ENCODE measurements at regions not wholly inside any gene's neighbourhood (a gene's known extent, or its start where the extent isn't known, plus 50 kb on each side); places are given as distances from the start of the nearest gene placed in this dataset.

- Histone ChIP-seq H3K4me1 (no peaks in the 10 kb centered on the region), H3K36me3 (replicated peaks) (no peaks in the 10 kb centered on the region), H3K9me3 (no peaks in the 10 kb centered on the region), H3K4me3 (no peak overlapping the region), H3K27me3 (ENCODE audit: low read depth) (no peaks in the 10 kb centered on the region)
- DNase-seq (ENCODE audit: low spot score in 2 of 2): no peak
- in situ Hi-C loops (cut with MboI; ENCODE audit: low sequenced_read_pairs): no loop called here
Measured at GRCh38 chr1:55593298-55593697, 378.1 kb upstream of the USP24 start.

DNA sequence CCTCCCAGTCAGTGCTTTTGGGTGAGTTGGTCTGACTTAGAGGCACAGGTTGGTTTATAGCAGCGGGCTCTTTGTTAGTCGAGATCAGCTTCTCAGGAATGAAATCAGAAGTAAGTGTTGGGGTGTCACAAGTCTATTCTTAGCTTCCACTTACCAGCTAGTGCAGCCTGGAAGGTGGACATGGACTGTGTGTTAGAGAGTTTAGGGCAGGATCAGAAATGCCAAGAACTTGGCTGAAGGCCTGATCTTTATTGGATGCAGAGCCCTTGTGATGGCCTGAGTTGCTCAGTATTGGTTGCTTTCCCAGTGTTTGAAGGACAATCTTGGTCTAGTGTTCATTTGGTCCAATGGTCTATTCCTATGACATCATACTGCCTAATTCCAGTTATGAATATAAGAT, 377.0 kb upstream of the USP24 start:
- in situ Hi-C loops (cut with MboI; ENCODE audit: low sequenced_read_pairs): no loop called here
- DNase-seq (ENCODE audit: low spot score in 2 of 2): no peak
- Histone ChIP-seq H3K36me3 (replicated peaks) (no peaks in the 10 kb centered on the region), H3K4me1 (no peaks in the 10 kb centered on the region), H3K9me3 (no peaks in the 10 kb centered on the region), H3K4me3 (no peak overlapping the region), H3K27me3 (ENCODE audit: low read depth) (no peaks in the 10 kb centered on the region)

GRCh38 chr1:55589671-55590297, 374.6 kb upstream of the USP24 start:
- Histone ChIP-seq H3K27me3 (ENCODE audit: low read depth) (no peaks in the 10 kb centered on the region), H3K4me3 (no peak overlapping the region), H3K36me3 (replicated peaks) (no peaks in the 10 kb centered on the region), H3K4me1 (no peaks in the 10 kb centered on the region), H3K9me3 (no peaks in the 10 kb centered on the region)
- in situ Hi-C loops (cut with MboI; ENCODE audit: low sequenced_read_pairs): no loop called here
- no peak for DNase-seq (ENCODE audit: low spot score in 2 of 2)

DNA sequence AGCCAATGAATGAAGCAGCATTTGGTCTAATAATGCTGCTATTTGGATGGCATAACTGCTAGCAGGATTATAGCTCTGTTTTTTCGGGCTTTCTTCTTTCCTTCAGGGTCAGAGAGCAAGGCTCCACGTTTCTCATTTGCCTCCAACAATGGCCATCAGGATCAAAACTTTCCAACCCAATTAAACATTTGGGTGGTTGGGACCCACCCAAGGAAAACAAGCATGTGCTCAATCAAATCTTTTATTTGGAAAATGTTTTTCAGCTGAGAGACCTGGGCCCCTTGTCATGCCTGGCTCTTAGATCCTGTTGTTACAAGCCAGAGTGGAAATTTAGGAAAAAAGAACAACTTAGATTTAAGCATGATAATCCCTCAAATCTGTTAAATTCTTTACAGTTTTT, 373.1 kb upstream of the USP24 start:
- H3K36me3 ChIP-seq (replicated peaks): no peaks in the 10 kb centered on the region
- H3K4me1 ChIP-seq: no peaks in the 10 kb centered on the region
- in situ Hi-C loops (cut with MboI; ENCODE audit: low sequenced_read_pairs): no loop called here
- H3K27me3 ChIP-seq (ENCODE audit: low read depth): no peaks in the 10 kb centered on the region
- H3K9me3 ChIP-seq: no peaks in the 10 kb centered on the region
- no peak overlapping the region for H3K4me3 ChIP-seq
- DNase-seq (ENCODE audit: low spot score in 2 of 2): no peak

DNA sequence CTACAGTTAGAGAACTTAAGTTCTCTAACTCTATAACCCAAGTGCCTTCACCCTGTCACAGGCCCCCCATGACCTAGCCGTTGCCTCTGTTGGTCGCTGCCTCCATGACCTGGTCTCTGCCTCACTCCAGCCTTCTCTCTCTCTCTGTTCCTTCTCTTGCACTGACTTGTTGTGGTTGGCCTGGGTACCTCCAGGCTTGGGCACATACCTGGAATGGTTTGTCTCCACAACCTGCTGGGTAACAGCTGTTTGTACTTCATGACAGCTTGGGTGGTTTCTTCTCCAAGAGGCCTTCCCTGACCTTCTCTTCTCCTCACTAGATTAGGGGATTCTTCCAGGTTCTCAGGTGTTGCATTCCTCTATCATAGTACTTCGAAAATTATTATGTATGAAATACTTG, 371.6 kb upstream of the USP24 start:
- in situ Hi-C loops (cut with MboI; ENCODE audit: low sequenced_read_pairs): no loop called here
- H3K27me3 ChIP-seq (ENCODE audit: low read depth): no peaks in the 10 kb centered on the region
- H3K9me3 ChIP-seq: no peaks in the 10 kb centered on the region
- no peaks in the 10 kb centered on the region for H3K4me1 ChIP-seq
- H3K36me3 ChIP-seq (replicated peaks): no peaks in the 10 kb centered on the region
- H3K4me3 ChIP-seq: no peak overlapping the region
- no peak for DNase-seq (ENCODE audit: low spot score in 2 of 2)

GRCh38 chr1:55585402-55585792, 370.2 kb upstream of the USP24 start:
- Histone ChIP-seq H3K27me3 (ENCODE audit: low read depth) (no peaks in the 10 kb centered on the region), H3K36me3 (replicated peaks) (no peaks in the 10 kb centered on the region), H3K4me1 (no peaks in the 10 kb centered on the region), H3K9me3 (no peaks in the 10 kb centered on the region), H3K4me3 (no peak overlapping the region)
- in situ Hi-C loops (cut with MboI; ENCODE audit: low sequenced_read_pairs): no loop called here
- DNase-seq (ENCODE audit: low spot score in 2 of 2): no peak

DNA sequence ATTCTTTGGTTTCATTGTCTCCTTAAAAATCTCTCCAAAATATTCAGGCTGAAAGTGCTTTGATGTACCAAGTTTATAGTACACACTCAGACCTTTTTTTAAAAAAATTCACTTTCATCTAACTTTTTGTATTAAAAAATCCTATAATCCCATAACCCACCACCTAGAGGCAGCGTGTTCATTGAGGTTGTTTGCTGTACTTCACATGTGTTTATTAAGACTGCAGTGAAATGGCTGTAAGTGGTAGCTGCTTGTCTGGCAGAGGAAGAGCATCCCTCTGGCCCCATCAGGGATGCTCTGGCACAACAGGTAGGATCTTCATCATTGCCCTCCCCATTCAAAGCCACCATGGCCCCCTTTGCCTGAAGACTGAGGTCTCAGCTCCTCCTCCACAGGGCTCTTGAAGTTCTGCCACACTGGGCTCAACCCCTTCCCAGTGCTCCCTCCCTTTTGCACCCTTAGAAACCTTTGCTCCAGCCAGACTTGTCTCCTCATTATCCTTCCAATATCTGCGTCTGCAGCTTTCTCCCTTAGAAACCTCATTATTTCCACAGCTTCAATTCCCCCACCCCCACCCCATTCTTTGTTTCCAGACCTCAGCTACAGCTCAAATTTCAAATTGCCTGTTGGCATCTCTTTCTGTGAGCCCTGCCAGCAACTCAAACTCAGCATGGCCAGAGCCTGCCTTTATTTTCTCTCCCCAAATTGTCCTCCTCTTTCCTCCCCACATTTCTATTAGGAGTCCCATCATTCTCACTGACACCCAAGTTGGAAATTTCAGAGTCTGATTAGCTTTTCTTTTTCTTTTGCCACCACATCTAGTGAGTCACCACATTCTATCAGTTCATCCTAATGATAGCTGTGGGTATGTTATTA, 369.6 kb upstream of the USP24 start:
- no peak for DNase-seq (ENCODE audit: low spot score in 2 of 2)
- in situ Hi-C loops (cut with MboI; ENCODE audit: low sequenced_read_pairs): no loop called here
- H3K9me3 ChIP-seq: no peaks in the 10 kb centered on the region
- H3K36me3 ChIP-seq (replicated peaks): no peaks in the 10 kb centered on the region
- no peaks in the 10 kb centered on the region for H3K4me1 ChIP-seq
- no peak overlapping the region for H3K4me3 ChIP-seq
- no peaks in the 10 kb centered on the region for H3K27me3 ChIP-seq (ENCODE audit: low read depth)

DNA sequence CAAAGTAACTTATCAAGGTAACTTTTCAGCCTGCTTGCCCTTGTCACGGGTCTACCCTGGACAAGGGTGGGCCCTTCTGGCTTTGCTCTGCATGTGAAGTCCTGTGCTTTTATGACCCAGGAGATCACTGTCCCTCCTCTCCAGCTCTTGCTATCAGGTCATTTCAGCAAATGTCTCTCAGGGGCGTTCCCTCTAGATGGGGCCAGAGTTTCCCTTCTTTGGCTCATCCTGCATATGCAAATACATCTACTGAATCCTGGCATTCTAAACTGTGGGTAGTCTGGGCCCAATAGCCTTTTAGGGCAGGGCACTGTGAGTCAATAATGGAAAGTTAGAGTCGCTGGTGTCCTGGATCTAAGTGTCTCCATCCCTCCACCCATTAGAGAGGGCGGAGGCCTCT, 366.9 kb upstream of the USP24 start:
- Histone ChIP-seq H3K9me3 (no peaks in the 10 kb centered on the region), H3K27me3 (ENCODE audit: low read depth) (no peaks in the 10 kb centered on the region), H3K4me3 (no peak overlapping the region), H3K36me3 (replicated peaks) (no peaks in the 10 kb centered on the region), H3K4me1 (no peaks in the 10 kb centered on the region)
- in situ Hi-C loops (cut with MboI; ENCODE audit: low sequenced_read_pairs): no loop called here
- no peak for DNase-seq (ENCODE audit: low spot score in 2 of 2)

- DNase-seq (ENCODE audit: low spot score in 2 of 2): no peak
- H3K4me3 ChIP-seq: no peak overlapping the region
- H3K36me3 ChIP-seq (replicated peaks): no peaks in the 10 kb centered on the region
- in situ Hi-C loops (cut with MboI; ENCODE audit: low sequenced_read_pairs): no loop called here
- no peaks in the 10 kb centered on the region for H3K4me1 ChIP-seq
- no peaks in the 10 kb centered on the region for H3K9me3 ChIP-seq
- no peaks in the 10 kb centered on the region for H3K27me3 ChIP-seq (ENCODE audit: low read depth)
Measured at GRCh38 chr1:55580845-55581332, 365.7 kb upstream of the USP24 start.

GRCh38 chr1:55579332-55580001, 364.3 kb upstream of the USP24 start:
- in situ Hi-C loops (cut with MboI; ENCODE audit: low sequenced_read_pairs): no loop called here
- Histone ChIP-seq H3K9me3 (no peaks in the 10 kb centered on the region), H3K36me3 (replicated peaks) (no peaks in the 10 kb centered on the region), H3K4me1 (no peaks in the 10 kb centered on the region), H3K27me3 (ENCODE audit: low read depth) (no peaks in the 10 kb centered on the region), H3K4me3 (no peak overlapping the region)
- no peak for DNase-seq (ENCODE audit: low spot score in 2 of 2)

DNA sequence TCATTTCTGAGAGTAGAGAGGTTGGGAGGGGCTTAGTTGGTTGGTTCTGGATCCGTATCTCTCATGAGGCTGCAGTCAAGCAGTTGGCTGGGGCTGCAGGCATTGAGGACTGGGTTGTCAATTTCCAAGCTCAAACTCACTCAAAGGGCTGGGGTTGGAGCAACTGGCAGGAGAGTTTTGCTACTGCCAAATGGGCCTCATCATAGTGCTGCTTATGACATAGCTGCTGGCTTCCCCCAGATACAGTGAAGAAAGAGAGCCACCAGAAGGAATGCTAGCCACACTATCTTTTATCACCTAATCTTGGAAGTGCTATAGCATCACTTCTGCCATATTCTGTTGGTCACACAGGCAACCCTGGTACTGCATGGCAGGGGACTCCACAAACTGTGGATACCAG, 363.5 kb upstream of the USP24 start:
- H3K9me3 ChIP-seq: no peaks in the 10 kb centered on the region
- no peak overlapping the region for H3K4me3 ChIP-seq
- H3K4me1 ChIP-seq: no peaks in the 10 kb centered on the region
- no peaks in the 10 kb centered on the region for H3K36me3 ChIP-seq (replicated peaks)
- in situ Hi-C loops (cut with MboI; ENCODE audit: low sequenced_read_pairs): no loop called here
- no peaks in the 10 kb centered on the region for H3K27me3 ChIP-seq (ENCODE audit: low read depth)
- no peak for DNase-seq (ENCODE audit: low spot score in 2 of 2)

DNA sequence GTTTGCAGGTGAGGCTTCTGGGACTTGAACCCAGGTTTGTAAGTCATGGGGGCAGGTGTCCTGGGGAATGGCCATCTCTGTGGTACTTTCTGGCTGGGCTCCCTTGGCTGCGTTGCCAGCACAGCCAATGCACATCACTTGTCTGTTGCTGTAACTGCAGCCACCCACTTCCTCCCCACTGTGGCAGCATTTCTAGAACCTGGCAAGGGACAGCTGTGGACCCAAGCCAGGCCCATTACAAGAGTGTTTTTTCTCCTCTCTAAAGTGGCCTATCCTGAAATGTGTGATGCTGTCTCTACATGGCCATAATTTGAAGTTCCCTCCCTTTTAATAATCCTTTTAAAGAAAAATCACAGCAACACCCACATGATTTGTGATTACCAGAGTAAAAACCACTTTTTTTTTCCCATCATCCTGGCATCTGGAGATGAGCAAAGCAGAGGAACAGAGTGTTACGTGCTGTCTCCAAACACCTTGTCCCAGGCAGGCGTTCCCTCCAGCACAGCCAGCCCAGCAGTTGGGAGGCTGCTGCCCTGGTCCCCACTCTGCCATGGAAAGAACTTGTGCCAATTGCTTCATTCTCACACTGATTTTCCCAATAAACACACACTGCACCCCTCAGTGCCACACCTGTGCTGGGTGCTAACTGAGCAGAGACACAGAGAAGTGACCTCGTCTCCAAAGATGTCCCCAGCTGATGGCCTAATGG, 360.6 kb upstream of the USP24 start:
- in situ Hi-C loops (cut with MboI; ENCODE audit: low sequenced_read_pairs): no loop called here
- H3K36me3 ChIP-seq (replicated peaks): no peaks in the 10 kb centered on the region
- no peak for DNase-seq (ENCODE audit: low spot score in 2 of 2)
- no peaks in the 10 kb centered on the region for H3K4me1 ChIP-seq
- H3K9me3 ChIP-seq: no peaks in the 10 kb centered on the region
- H3K27me3 ChIP-seq (ENCODE audit: low read depth): no peaks in the 10 kb centered on the region
- no peak overlapping the region for H3K4me3 ChIP-seq

- H3K27me3 ChIP-seq (ENCODE audit: low read depth): no peaks in the 10 kb centered on the region
- no peak overlapping the region for H3K4me3 ChIP-seq
- H3K9me3 ChIP-seq: no peaks in the 10 kb centered on the region
- H3K4me1 ChIP-seq: no peaks in the 10 kb centered on the region
- in situ Hi-C loops (cut with MboI; ENCODE audit: low sequenced_read_pairs): no loop called here
- H3K36me3 ChIP-seq (replicated peaks): no peaks in the 10 kb centered on the region
- no peak for DNase-seq (ENCODE audit: low spot score in 2 of 2)
Measured at GRCh38 chr1:55574691-55575225, 359.6 kb upstream of the USP24 start.

Data from HAP-1 (cell line).